ENCODE measurements at regions not wholly inside any gene's neighbourhood (a gene's known extent, or its start where the extent isn't known, plus 50 kb on each side); places are given as distances from the start of the nearest gene placed in this dataset.
"Not testable (repeated sequence)": the region's sequence is repeated elsewhere in the genome, so short reads cannot be mapped to it uniquely, and the experiment has no call there.

DNA sequence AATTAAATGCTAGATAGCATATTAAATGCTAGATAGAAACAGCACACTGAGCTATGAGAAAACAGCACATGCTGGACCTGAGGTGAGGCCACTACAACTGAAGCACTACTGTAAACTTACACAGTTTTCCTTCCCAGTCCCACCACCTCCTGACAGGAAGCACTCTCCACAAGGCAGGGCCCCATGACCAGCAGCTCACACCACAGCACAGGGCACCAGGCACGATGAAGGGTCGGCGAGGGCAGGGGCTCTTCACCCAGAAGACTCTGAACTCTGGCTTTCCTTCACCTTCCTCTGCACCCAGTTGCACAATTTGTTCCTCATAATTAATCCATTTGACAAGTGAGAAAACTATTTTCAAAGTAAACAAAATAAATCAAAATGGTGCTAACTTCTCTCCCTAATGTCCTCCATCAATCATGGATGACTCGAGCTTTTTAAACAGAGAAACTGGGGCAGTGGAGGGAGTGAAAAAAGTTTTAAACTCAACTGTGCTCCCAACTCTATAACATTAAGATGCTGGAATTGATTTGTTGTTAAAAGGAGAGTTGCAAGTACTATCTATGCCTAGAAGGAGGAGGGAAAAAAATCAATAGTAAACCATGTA, 568.7 kb downstream of the UQCRFS1 start:
- DNase-seq, result no peak

GRCh38 chr19:28642787-28643683, 569.9 kb downstream of the UQCRFS1 start:
- no peak for DNase-seq

GRCh38 chr19:28641395-28641794, 571.6 kb downstream of the UQCRFS1 start:
- DNase-seq, result no peak

GRCh38 chr19:28640506-28640905, 572.4 kb downstream of the UQCRFS1 start:
- DNase-seq, result no peak

- DNase-seq, result no peak
Observed at GRCh38 chr19:28638445-28638844, 574.5 kb downstream of the UQCRFS1 start.

DNA sequence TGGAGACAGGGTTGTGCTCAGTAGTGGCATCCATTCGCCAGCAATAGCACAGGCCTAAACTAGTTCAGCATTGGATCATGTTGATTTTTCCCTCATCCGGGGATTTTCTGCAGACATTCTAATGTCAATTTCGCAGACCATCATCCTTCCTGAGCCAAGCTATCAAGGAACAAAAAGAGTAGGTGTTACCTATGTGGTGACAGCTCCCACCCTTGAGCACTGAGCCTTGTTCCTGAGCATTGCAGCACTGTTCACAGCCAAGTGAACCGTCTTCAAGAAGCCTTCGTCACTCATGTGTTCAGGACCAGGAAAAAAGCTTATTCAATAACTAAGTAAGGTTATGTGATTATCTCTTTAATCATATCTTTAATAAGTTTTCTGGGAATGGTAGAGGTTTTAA, 576.2 kb downstream of the UQCRFS1 start:
- no peak for DNase-seq

GRCh38 chr19:28636016-28636629, 576.8 kb downstream of the UQCRFS1 start:
- DNase-seq, result no peak

- DNase-seq, result no peak
Observed at GRCh38 chr19:28634837-28635236, 578.1 kb downstream of the UQCRFS1 start.

- no peak for DNase-seq
Observed at GRCh38 chr19:28634019-28634328, 579.0 kb downstream of the UQCRFS1 start.

DNA sequence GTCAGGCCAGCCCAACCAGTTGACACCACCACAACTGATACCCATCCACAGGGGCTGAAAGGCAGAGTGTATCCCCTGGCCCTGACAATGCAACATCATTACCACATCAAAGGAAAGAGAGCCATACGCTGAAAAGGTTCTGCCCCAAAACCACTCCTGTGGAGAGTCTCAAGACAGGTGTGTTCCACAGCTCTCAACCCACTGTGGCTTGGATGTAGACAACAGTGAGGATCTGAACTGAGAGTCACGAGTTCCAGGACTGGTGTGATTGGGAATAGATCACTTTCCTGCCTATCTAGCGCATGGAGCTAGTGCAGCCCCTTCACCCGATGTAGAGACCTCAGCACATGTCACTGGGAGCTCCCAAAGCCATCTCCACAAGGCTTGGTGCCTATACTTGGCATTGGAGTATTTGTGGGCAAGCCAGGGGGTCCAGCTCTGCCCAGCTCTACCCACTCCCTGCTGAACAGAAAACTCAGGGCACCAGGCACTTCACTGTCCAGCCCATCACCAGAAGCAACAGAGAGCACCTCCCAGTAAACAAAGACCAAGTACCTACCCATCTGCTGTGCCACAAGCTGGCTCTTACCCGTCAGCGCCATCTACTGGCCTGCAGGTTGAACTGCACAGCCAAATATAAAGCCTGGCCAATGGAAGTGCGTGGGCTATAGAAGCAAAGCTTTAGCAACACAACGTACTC, 579.5 kb downstream of the UQCRFS1 start:
- no peak for DNase-seq

DNA sequence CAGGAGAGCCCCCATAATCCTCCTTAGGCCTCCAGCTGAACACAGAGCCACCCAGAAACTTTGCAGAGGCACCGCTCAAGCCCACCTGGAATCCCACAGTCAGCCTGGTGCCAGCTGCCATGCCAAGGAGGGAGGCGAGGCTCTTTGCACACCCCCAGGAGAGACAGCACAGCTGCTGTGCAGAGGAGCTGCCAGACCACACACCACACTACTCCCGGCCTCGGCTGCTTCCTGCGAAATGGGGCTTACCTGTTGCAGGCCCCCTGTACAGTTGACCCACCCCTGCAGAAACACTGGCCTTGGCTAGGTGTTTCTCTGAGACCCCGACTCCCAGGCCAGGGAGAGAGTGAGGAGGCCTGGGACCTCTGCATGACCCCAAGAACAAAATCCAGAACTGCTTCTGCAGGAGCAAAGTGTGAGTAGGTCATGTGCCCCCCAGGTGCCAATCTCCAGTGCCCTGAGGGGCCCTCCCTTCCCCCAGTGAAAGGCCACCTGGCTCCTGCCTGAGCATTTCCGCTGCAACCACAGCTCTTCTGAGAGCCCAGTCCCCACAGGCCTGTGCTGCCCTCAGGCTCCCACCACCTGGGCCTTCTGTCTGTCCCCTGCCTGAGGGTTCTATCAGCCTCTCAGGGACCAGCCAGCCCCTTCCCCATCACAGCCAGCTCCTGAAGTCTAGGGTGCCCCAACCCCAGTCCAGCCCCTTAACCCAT, 580.4 kb downstream of the UQCRFS1 start:
- DNase-seq, result no peak

GRCh38 chr19:28631961-28632360, 581.0 kb downstream of the UQCRFS1 start:
- no peak for DNase-seq

- no peak for DNase-seq
Observed at GRCh38 chr19:28627669-28628068, 585.3 kb downstream of the UQCRFS1 start.

GRCh38 chr19:28626407-28626806, 586.5 kb downstream of the UQCRFS1 start:
- DNase-seq, result not testable (repeated sequence)

GRCh38 chr19:28619816-28620429, 593.0 kb downstream of the UQCRFS1 start:
- DNase-seq, result no peak

GRCh38 chr19:28618504-28618903, 594.4 kb downstream of the UQCRFS1 start:
- no peak for DNase-seq

DNA sequence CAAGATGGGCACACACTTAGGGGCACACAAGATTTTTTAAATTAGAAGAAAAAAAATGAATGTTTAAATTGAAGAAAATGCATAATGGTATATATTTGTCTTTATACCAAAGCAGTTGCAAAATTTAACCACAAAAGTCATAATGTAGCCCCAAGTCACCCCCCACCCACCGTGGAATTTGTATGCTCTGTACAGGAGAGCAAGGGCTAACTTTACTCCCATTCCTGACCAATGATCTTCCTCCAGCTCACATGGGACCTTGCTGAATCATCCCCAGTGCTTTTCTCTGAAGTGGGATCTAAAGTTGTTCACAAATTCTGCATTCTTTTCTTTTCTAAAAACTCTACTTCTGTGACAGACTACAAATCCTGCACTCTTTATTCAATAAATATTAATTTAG, 597.0 kb downstream of the UQCRFS1 start:
- DNase-seq, result no peak

GRCh38 chr19:28615546-28615916, 597.4 kb downstream of the UQCRFS1 start:
- no peak for DNase-seq

- DNase-seq, result no peak
Observed at GRCh38 chr19:28614634-28615545, 598.1 kb downstream of the UQCRFS1 start.

DNA sequence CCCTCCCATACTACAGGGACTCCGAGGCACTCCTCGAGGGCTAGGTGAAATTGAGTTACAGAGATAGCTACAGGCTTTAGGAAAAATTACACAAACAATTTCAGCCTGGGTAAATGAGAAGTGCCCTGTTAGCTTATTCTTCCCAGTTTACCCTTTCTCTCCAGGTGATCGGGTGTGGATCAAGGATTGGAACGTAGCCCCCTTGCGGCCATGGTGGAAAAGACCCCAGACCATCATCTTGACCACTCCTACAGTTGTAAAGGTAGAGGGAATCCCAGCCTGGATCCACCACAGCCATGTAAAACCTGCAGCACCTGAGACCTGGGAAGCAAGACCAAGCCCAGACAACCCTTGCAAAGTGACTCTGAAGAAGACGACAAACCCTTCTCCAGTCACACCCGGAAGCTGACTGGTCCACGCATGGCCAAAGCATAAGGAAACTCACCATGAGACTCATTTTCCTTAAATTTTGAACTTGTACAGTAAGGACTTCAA, 600.6 kb downstream of the UQCRFS1 start:
- DNase-seq, result no peak
